Duodenal mucosa (tissue), 2 donors: ENCODE measurements at regions not wholly inside any gene's neighbourhood (a gene's known extent, or its start where the extent isn't known, plus 50 kb on each side); places are given as distances from the start of the nearest gene placed in this dataset.

Experiments
- H3K27ac ChIP-seq: one replicate; pipeline ENCODE4 v1.7.0; 2013; ENCODE audit warnings: low read depth, low read length
- H3K27me3 ChIP-seq, 2 donors: one replicate each; pipeline ENCODE4 v1.7.0; 2013; ENCODE audit warnings: low read length in 2 of 2, control low read depth in 1 of 2; ENCODE audit not compliant: insufficient read depth in 2 of 2, control insufficient read depth in 1 of 2
- H3K36me3 ChIP-seq, 2 donors: one replicate each; pipeline ENCODE4 v1.7.0; 2013; ENCODE audit warnings: low read length in 2 of 2, control low read depth in 1 of 2; ENCODE audit not compliant: insufficient read depth in 2 of 2, control insufficient read depth in 1 of 2
- H3K4me1 ChIP-seq, 2 donors: one replicate each; pipeline ENCODE4 v1.7.0; 2013; ENCODE audit warnings: low read length in 2 of 2, control low read depth in 1 of 2; ENCODE audit not compliant: insufficient read depth in 2 of 2, control insufficient read depth in 1 of 2
- H3K4me3 ChIP-seq, 2 donors: one replicate each; pipeline ENCODE4 v1.7.0; 2013; ENCODE audit warnings: low read length in 2 of 2, low read depth in 1 of 2
- H3K9ac ChIP-seq, 2 donors: one replicate each; pipeline ENCODE4 v1.7.0; 2013; ENCODE audit warnings: low read length in 2 of 2, low read depth in 1 of 2
- H3K9me3 ChIP-seq, 2 donors: one replicate each; pipeline ENCODE4 v1.7.0; 2013; ENCODE audit warnings: low read length in 2 of 2, control low read depth in 1 of 2; ENCODE audit not compliant: control insufficient read depth in 1 of 2

GRCh38 chr11:127600674-127601073 lies 600.1 kb upstream of the KIRREL3 start:
- Histone ChIP-seq H3K27ac (no peak overlapping the region), H3K9ac (no peak overlapping the region), H3K4me1 (no peaks in the 10 kb centered on the region), H3K9me3 (no peaks in the 10 kb centered on the region), H3K4me3 (no peak overlapping the region), H3K27me3 (no peaks in the 10 kb centered on the region), H3K36me3 (no peaks in the 10 kb centered on the region)

GRCh38 chr11:127598476-127598875 lies 597.9 kb upstream of the KIRREL3 start:
- no peak overlapping the region for H3K27ac ChIP-seq
- H3K9me3 ChIP-seq = no peaks in the 10 kb centered on the region
- no peaks in the 10 kb centered on the region for H3K27me3 ChIP-seq
- H3K9ac ChIP-seq = no peak overlapping the region
- H3K4me3 ChIP-seq = no peak overlapping the region
- no peaks in the 10 kb centered on the region for H3K4me1 ChIP-seq
- H3K36me3 ChIP-seq = no peaks in the 10 kb centered on the region

GRCh38 chr11:127596433-127596832 lies 595.9 kb upstream of the KIRREL3 start:
- no peak overlapping the region for H3K4me3 ChIP-seq
- no peak overlapping the region for H3K9ac ChIP-seq
- H3K27me3 ChIP-seq = no peaks in the 10 kb centered on the region
- no peak overlapping the region for H3K27ac ChIP-seq
- no peaks in the 10 kb centered on the region for H3K4me1 ChIP-seq
- H3K9me3 ChIP-seq = no peaks in the 10 kb centered on the region
- no peaks in the 10 kb centered on the region for H3K36me3 ChIP-seq

GRCh38 chr11:127592371-127592770 lies 591.8 kb upstream of the KIRREL3 start:
- Histone ChIP-seq H3K4me3 (no peak overlapping the region), H3K27me3 (no peaks in the 10 kb centered on the region), H3K27ac (no peak overlapping the region), H3K9me3 (no peaks in the 10 kb centered on the region), H3K36me3 (no peaks in the 10 kb centered on the region), H3K9ac (no peak overlapping the region), H3K4me1 (no peaks in the 10 kb centered on the region)

- Histone ChIP-seq H3K27ac (no peak overlapping the region), H3K27me3 (no peaks in the 10 kb centered on the region)
Observed at GRCh38 chr11:127590314-127590713, 589.7 kb upstream of the KIRREL3 start.

GRCh38 chr11:127588431-127588830 lies 587.9 kb upstream of the KIRREL3 start:
- H3K27me3 ChIP-seq = no peaks in the 10 kb centered on the region
- H3K9me3 ChIP-seq = no peaks in the 10 kb centered on the region
- H3K4me3 ChIP-seq = no peak overlapping the region
- H3K4me1 ChIP-seq = no peaks in the 10 kb centered on the region
- H3K27ac ChIP-seq = no peak overlapping the region
- H3K9ac ChIP-seq = no peak overlapping the region
- H3K36me3 ChIP-seq = no peaks in the 10 kb centered on the region

More at GRCh38 chr11:127590314-127590713, 589.7 kb upstream of the KIRREL3 start:
- H3K36me3 ChIP-seq = no peaks in the 10 kb centered on the region
- no peaks in the 10 kb centered on the region for H3K9me3 ChIP-seq
- no peak overlapping the region for H3K4me3 ChIP-seq
- no peak overlapping the region for H3K9ac ChIP-seq
- H3K4me1 ChIP-seq = no peaks in the 10 kb centered on the region

GRCh38 chr11:127587511-127587910 lies 586.9 kb upstream of the KIRREL3 start:
- Histone ChIP-seq H3K9me3 (no peaks in the 10 kb centered on the region), H3K27ac (no peak overlapping the region)

DNA sequence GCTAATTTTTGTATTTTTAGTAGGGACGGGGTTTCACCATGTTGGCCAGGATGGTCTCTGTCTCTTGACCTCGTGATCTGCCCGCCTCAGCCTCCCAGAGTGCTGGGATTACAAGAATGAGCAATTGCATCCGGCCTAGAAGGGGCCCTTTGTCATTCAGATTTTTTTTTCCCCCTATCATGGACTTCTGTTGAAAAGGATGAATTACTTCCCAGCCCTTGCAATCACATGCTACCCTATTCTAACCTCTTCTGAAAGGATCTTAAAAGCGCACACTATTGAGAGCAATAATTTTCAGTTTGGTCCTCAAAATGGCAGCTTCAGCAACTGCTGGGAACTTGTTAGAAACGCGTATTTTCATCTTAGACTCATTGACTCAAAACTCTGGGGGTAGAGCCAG lies 575.6 kb upstream of the KIRREL3 start:
- H3K27me3 ChIP-seq = no peaks in the 10 kb centered on the region
- H3K9ac ChIP-seq = no peak overlapping the region
- no peak overlapping the region for H3K27ac ChIP-seq
- no peaks in the 10 kb centered on the region for H3K4me1 ChIP-seq
- H3K4me3 ChIP-seq = no peak overlapping the region
- no peaks in the 10 kb centered on the region for H3K9me3 ChIP-seq
- H3K36me3 ChIP-seq = no peaks in the 10 kb centered on the region

More at GRCh38 chr11:127587511-127587910, 586.9 kb upstream of the KIRREL3 start:
- H3K4me1 ChIP-seq = no peaks in the 10 kb centered on the region
- H3K9ac ChIP-seq = no peak overlapping the region
- no peak overlapping the region for H3K4me3 ChIP-seq
- no peaks in the 10 kb centered on the region for H3K27me3 ChIP-seq
- no peaks in the 10 kb centered on the region for H3K36me3 ChIP-seq

DNA sequence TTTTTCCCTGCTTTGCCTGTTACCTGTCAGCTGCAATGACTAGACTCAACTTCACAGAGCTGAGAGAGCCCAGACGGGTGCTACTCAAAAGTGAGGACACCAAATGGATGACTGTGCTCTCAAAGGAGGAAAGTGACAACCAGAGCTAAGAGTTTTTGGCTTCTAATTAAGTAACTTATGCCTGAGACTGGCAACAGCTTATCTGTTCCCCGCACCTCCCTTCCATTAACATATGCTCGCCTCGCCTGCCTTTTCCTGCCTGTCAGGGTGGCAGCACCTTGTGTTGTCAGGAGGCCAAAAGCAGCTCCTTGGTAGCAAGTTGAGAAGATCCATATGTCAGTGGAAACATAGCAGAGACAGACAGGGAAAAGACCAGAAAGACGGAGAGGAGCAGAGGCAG lies 573.9 kb upstream of the KIRREL3 start:
- no peaks in the 10 kb centered on the region for H3K36me3 ChIP-seq
- H3K27ac ChIP-seq = no peak overlapping the region
- H3K9ac ChIP-seq = no peak overlapping the region
- H3K4me1 ChIP-seq = no peaks in the 10 kb centered on the region
- no peaks in the 10 kb centered on the region for H3K9me3 ChIP-seq
- no peak overlapping the region for H3K4me3 ChIP-seq
- H3K27me3 ChIP-seq = no peaks in the 10 kb centered on the region

DNA sequence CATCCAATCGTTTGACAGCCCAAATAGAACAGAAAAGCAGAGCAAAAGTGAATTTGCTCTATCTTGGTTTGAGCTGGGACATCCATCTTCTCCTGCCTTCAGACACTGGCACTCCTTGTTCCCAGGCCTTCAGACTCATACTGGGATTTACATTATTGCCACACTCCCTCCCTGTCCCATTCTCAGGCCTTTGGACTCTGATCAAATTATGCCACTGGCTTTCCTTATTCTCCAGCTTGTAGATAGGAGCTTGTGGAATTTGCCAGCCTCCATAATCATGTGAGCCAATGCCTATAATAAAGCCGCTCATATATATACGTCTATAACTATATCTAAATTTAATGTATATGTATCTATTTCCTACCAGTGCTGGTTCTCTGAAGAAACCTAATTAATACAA lies 568.3 kb upstream of the KIRREL3 start:
- no peaks in the 10 kb centered on the region for H3K27me3 ChIP-seq
- no peaks in the 10 kb centered on the region for H3K36me3 ChIP-seq
- no peaks in the 10 kb centered on the region for H3K4me1 ChIP-seq
- no peak overlapping the region for H3K9ac ChIP-seq
- no peaks in the 10 kb centered on the region for H3K9me3 ChIP-seq
- H3K27ac ChIP-seq = no peak overlapping the region
- H3K4me3 ChIP-seq = no peak overlapping the region
